ENCODE measurements at regions not wholly inside any gene's neighbourhood (a gene's known extent, or its start where the extent isn't known, plus 50 kb on each side); places are given as distances from the start of the nearest gene placed in this dataset.
"Not testable (repeated sequence)": the region's sequence is repeated elsewhere in the genome, so short reads cannot be mapped to it uniquely, and the experiment has no call there.

GRCh38 chr2:209260281-209260680 is 163.6 kb upstream of the MAP2 start:
- H3K4me3 ChIP-seq (ENCODE audit: low read depth, low read length): no peak overlapping the region
- no peak for TF ChIP-seq MAX (IDR thresholded peaks at IDR 0.05; ENCODE audit: low read depth, low read length)
- no peak for TF ChIP-seq CTCF (IDR thresholded peaks at IDR 0.05; ENCODE audit: low read depth, low read length)
- TF ChIP-seq MYC (IDR thresholded peaks at IDR 0.05; ENCODE audit: low read depth, low read length): no peak
- no peak for TF ChIP-seq POLR2A (IDR thresholded peaks at IDR 0.05; ENCODE audit: extremely low read depth, insufficient read length)
- no peak for DNase-seq (ENCODE audit: low read depth)

GRCh38 chr2:209261366-209262053 is 162.3 kb upstream of the MAP2 start:
- not testable (repeated sequence) for H3K4me3 ChIP-seq (ENCODE audit: low read depth, low read length); DNase-seq (ENCODE audit: low read depth)

GRCh38 chr2:209269024-209269423 is 154.8 kb upstream of the MAP2 start:
- DNase-seq (ENCODE audit: low read depth): no peak
- no peak overlapping the region for H3K4me3 ChIP-seq (ENCODE audit: low read depth, low read length)
- no peak for TF ChIP-seq CTCF (IDR thresholded peaks at IDR 0.05; ENCODE audit: low read depth, low read length)
- no peak for TF ChIP-seq POLR2A (IDR thresholded peaks at IDR 0.05; ENCODE audit: extremely low read depth, insufficient read length)

- DNase-seq (ENCODE audit: low read depth): no peak
- no peak overlapping the region for H3K4me3 ChIP-seq (ENCODE audit: low read depth, low read length)
- TF ChIP-seq POLR2A (IDR thresholded peaks at IDR 0.05; ENCODE audit: extremely low read depth, insufficient read length) (no peak), CTCF (IDR thresholded peaks at IDR 0.05; ENCODE audit: low read depth, low read length) (no peak), MAX (IDR thresholded peaks at IDR 0.05; ENCODE audit: low read depth, low read length) (no peak), MYC (IDR thresholded peaks at IDR 0.05; ENCODE audit: low read depth, low read length) (no peak)
Observed at GRCh38 chr2:209276000-209276399, 147.8 kb upstream of the MAP2 start.

GRCh38 chr2:209277444-209277843 is 146.4 kb upstream of the MAP2 start:
- H3K4me3 ChIP-seq (ENCODE audit: low read depth, low read length): no peak overlapping the region
- TF ChIP-seq MAX (IDR thresholded peaks at IDR 0.05; ENCODE audit: low read depth, low read length) (no peak), CTCF (IDR thresholded peaks at IDR 0.05; ENCODE audit: low read depth, low read length) (no peak), MYC (IDR thresholded peaks at IDR 0.05; ENCODE audit: low read depth, low read length) (no peak), POLR2A (IDR thresholded peaks at IDR 0.05; ENCODE audit: extremely low read depth, insufficient read length) (no peak)
- no peak for DNase-seq (ENCODE audit: low read depth)

- H3K4me3 ChIP-seq (ENCODE audit: low read depth, low read length): no peak overlapping the region
- no peak for DNase-seq (ENCODE audit: low read depth)
- TF ChIP-seq POLR2A (IDR thresholded peaks at IDR 0.05; ENCODE audit: extremely low read depth, insufficient read length) (no peak), MYC (IDR thresholded peaks at IDR 0.05; ENCODE audit: low read depth, low read length) (no peak), CTCF (IDR thresholded peaks at IDR 0.05; ENCODE audit: low read depth, low read length) (no peak), MAX (IDR thresholded peaks at IDR 0.05; ENCODE audit: low read depth, low read length) (no peak)
Observed at GRCh38 chr2:209298601-209299000, 125.2 kb upstream of the MAP2 start.

GRCh38 chr2:209299478-209299877 is 124.4 kb upstream of the MAP2 start:
- not testable (repeated sequence) for DNase-seq (ENCODE audit: low read depth); H3K4me3 ChIP-seq (ENCODE audit: low read depth, low read length)

- DNase-seq (ENCODE audit: low read depth); H3K4me3 ChIP-seq (ENCODE audit: low read depth, low read length): not testable (repeated sequence)
Observed at GRCh38 chr2:209300766-209301165, 123.1 kb upstream of the MAP2 start.

Measured in NB4 (cell line).